IPS-NIHi7 (cell line): ENCODE measurements at regions not wholly inside any gene's neighbourhood (a gene's known extent, or its start where the extent isn't known, plus 50 kb on each side); places are given as distances from the start of the nearest gene placed in this dataset.

Experiments used
- DNase-seq: peaks from one replicate; pipeline ENCODE4 v3.0.0; 2012; ENCODE audit warnings: mixed read lengths; ENCODE audit errors: extremely low spot score

GRCh38 chr7:156069891-156070290 lies 257.6 kb upstream of the SHH start:
- no peak for DNase-seq

- no peak for DNase-seq
Observed at GRCh38 chr7:156067156-156067555, 254.9 kb upstream of the SHH start.

- no peak for DNase-seq
Observed at GRCh38 chr7:156065400-156065799, 253.1 kb upstream of the SHH start.

GRCh38 chr7:156064971-156065386 lies 252.7 kb upstream of the SHH start:
- no peak for DNase-seq

- DNase-seq = no peak
Observed at GRCh38 chr7:156063241-156063810, 251.1 kb upstream of the SHH start.

- DNase-seq = no peak
Observed at GRCh38 chr7:156062286-156062685, 250.0 kb upstream of the SHH start.

- no peak for DNase-seq
Observed at GRCh38 chr7:156061689-156062255, 249.5 kb upstream of the SHH start.

GRCh38 chr7:156060925-156061324 lies 248.7 kb upstream of the SHH start:
- no peak for DNase-seq

GRCh38 chr7:156059369-156059768 lies 247.1 kb upstream of the SHH start:
- DNase-seq = no peak

GRCh38 chr7:156058248-156058647 lies 246.0 kb upstream of the SHH start:
- DNase-seq = no peak

GRCh38 chr7:156056534-156056933 lies 244.3 kb upstream of the SHH start:
- DNase-seq = no peak

- no peak for DNase-seq
Observed at GRCh38 chr7:156055206-156055822, 243.1 kb upstream of the SHH start.

GRCh38 chr7:156051884-156052283 lies 239.6 kb upstream of the SHH start:
- no peak for DNase-seq

GRCh38 chr7:156050636-156051569 lies 238.6 kb upstream of the SHH start:
- DNase-seq = no peak

- DNase-seq = no peak
Observed at GRCh38 chr7:156049366-156049765, 237.1 kb upstream of the SHH start.

GRCh38 chr7:156046031-156046560 lies 233.8 kb upstream of the SHH start:
- no peak for DNase-seq

- no peak for DNase-seq
Observed at GRCh38 chr7:156043416-156044178, 231.3 kb upstream of the SHH start.

- DNase-seq = no peak
Observed at GRCh38 chr7:156041398-156041797, 229.1 kb upstream of the SHH start.

GRCh38 chr7:156039971-156040677 lies 227.9 kb upstream of the SHH start:
- no peak for DNase-seq

GRCh38 chr7:156039194-156039593 lies 226.9 kb upstream of the SHH start:
- DNase-seq = no peak

- DNase-seq = no peak
Observed at GRCh38 chr7:156038345-156038744, 226.1 kb upstream of the SHH start.
